Neural cell (in vitro differentiated cells): ENCODE measurements at regions not wholly inside any gene's neighbourhood (a gene's known extent, or its start where the extent isn't known, plus 50 kb on each side); places are given as distances from the start of the nearest gene placed in this dataset.
A peak's percentile ranks its signal among the peaks of the same experiment; 100 is the strongest.
"Not testable (repeated sequence)": the region's sequence is repeated elsewhere in the genome, so short reads cannot be mapped to it uniquely, and the experiment has no call there.

Experiments
- H2AFZ ChIP-seq: fragments of 200-600, 300-800 bp; sonication (generic), shearing (Covaris generic); 2 replicates; pipeline ENCODE4 v1.6.0; 2014; ENCODE audit warnings: low read depth, mild to moderate bottlenecking, antibody characterized with exemption, low read length, moderate library complexity
- H3F3A ChIP-seq: fragments of 200-600 bp; shearing (Covaris generic); 2 replicates; pipeline ENCODE4 v1.6.1; 2016; ENCODE audit warnings: mild to moderate bottlenecking, moderate library complexity, mixed read lengths, antibody characterized with exemption, low read length; ENCODE audit not compliant: insufficient read depth, poor library complexity, severe bottlenecking
- H3K27ac ChIP-seq: fragments of 200-600, 300-800 bp; sonication (generic), shearing (Covaris generic); 2 replicates; pipeline ENCODE4 v1.5.1; 2014; ENCODE audit warnings: mild to moderate bottlenecking, low read length, moderate library complexity
- H3K27me3 ChIP-seq: fragments of 300-800, 200-600 bp; sonication (generic), shearing (Covaris generic); 2 replicates; pipeline ENCODE4 v1.6.0; 2014; ENCODE audit warnings: mild to moderate bottlenecking, low read depth, low read length, moderate library complexity; ENCODE audit not compliant: insufficient read depth
- H3K36me3 ChIP-seq: fragments of 300-800, 200-600 bp; sonication (generic), shearing (Covaris generic); 2 replicates; pipeline ENCODE4 v1.5.1; 2014; ENCODE audit warnings: mild to moderate bottlenecking, antibody characterized with exemption, low read length, moderate library complexity; ENCODE audit not compliant: insufficient read depth
- H3K4me2 ChIP-seq: fragments of 300-800, 200-600 bp; sonication (generic), shearing (Covaris generic); 2 replicates; pipeline ENCODE4 v1.6.0; 2014; ENCODE audit warnings: mild to moderate bottlenecking, low read length
- H3K4me3 ChIP-seq: fragments of 300-800, 200-600 bp; sonication (generic), shearing (Covaris generic); 2 replicates; pipeline ENCODE4 v1.5.1; 2014; ENCODE audit warnings: mild to moderate bottlenecking, low read length, moderate library complexity
- H3K79me2 ChIP-seq: fragments of 200-600 bp; shearing (Covaris generic); replicated peaks from 2 replicates; pipeline ENCODE4 v1.6.0; 2014; ENCODE audit warnings: mild to moderate bottlenecking, low read length, moderate library complexity; ENCODE audit not compliant: insufficient read depth
- H3K9ac ChIP-seq: fragments of 300-800, 200-600 bp; sonication (generic), shearing (Covaris generic); 2 replicates; pipeline ENCODE4 v1.6.1; 2016; ENCODE audit warnings: mild to moderate bottlenecking, low read length, mixed read lengths
- H3K9me2 ChIP-seq: fragments of 200-600 bp; shearing (Covaris generic); 2 replicates; pipeline ENCODE4 v1.6.1; 2016; ENCODE audit warnings: mild to moderate bottlenecking, low read length, mixed read lengths; ENCODE audit not compliant: insufficient read depth
- H3K9me3 ChIP-seq: fragments of 200-600, 300-800 bp; sonication (generic), shearing (Covaris generic); 2 replicates; pipeline ENCODE4 v1.6.1; 2016; ENCODE audit warnings: mild to moderate bottlenecking, mixed run types, low read length, moderate library complexity, mixed read lengths
- H4K20me1 ChIP-seq: fragments of 200-600 bp; shearing (Covaris generic); 2 replicates; pipeline ENCODE4 v1.6.1; 2016; ENCODE audit warnings: mild to moderate bottlenecking, mixed run types; ENCODE audit not compliant: insufficient read depth
- EP300 ChIP-seq: fragments of 450-650 bp; conservative IDR thresholded peaks from 2 replicates; pipeline ENCODE4 v1.6.1; 2014; ENCODE audit warnings: antibody characterized with exemption, mild to moderate bottlenecking, moderate library complexity; ENCODE audit not compliant: poor library complexity, severe bottlenecking
- EZH2 ChIP-seq: fragments of 200-600, 300-800 bp; shearing (Covaris generic), sonication (generic); IDR thresholded peaks from 2 replicates; pipeline ENCODE4 v1.6.1; 2014; ENCODE audit warnings: antibody characterized with exemption, low read length, borderline replicate concordance, mild to moderate bottlenecking; ENCODE audit not compliant: insufficient read depth, poor library complexity, severe bottlenecking
- MXI1 ChIP-seq: fragments of 450-650 bp; conservative IDR thresholded peaks from 2 replicates; pipeline ENCODE4 v1.6.1; 2014; ENCODE audit warnings: antibody characterized with exemption, mild to moderate bottlenecking; ENCODE audit not compliant: poor library complexity, severe bottlenecking
- POLR2AphosphoS5 ChIP-seq: IDR thresholded peaks from 2 replicates; pipeline ENCODE4 v1.6.1; 2012
- RAD21 ChIP-seq: fragments of 450-650 bp; conservative IDR thresholded peaks from 2 replicates; pipeline ENCODE4 v1.6.1; 2014; ENCODE audit warnings: antibody characterized with exemption, mild to moderate bottlenecking, moderate library complexity
- REST ChIP-seq: IDR thresholded peaks from 2 replicates; pipeline ENCODE4 v1.6.1; 2012; ENCODE audit warnings: borderline replicate concordance
- SMC3 ChIP-seq: fragments of 450-650 bp; conservative IDR thresholded peaks from 2 replicates; pipeline ENCODE4 v1.6.1; 2014; ENCODE audit warnings: antibody characterized with exemption, mild to moderate bottlenecking, moderate library complexity; ENCODE audit not compliant: poor library complexity
- TAF1 ChIP-seq: IDR thresholded peaks from 2 replicates; pipeline ENCODE4 v1.6.1; 2012; ENCODE audit warnings: low read depth
- TF ChIP-seq, protein P1 (sequence below): fragments of 450-650 bp; IDR thresholded peaks from 2 replicates; pipeline ENCODE4 v1.5.1; 2014; ENCODE audit warnings: antibody characterized with exemption, mild to moderate bottlenecking, moderate library complexity; ENCODE audit not compliant: poor library complexity, severe bottlenecking

GRCh38 chr5:36505021-36505420 is 101.4 kb upstream of the SLC1A3 start:
- Histone ChIP-seq H3K27ac (no peak overlapping the region), H3K27me3 (no peaks in the 10 kb centered on the region), H3K9ac (no peak overlapping the region), H3K4me3 (no peak overlapping the region), H3K36me3 (no peaks in the 10 kb centered on the region), H3F3A (no peaks in the 10 kb centered on the region), H4K20me1 (no peaks in the 10 kb centered on the region), H3K9me2 (no peaks in the 10 kb centered on the region), H2AFZ (no peak overlapping the region), H3K4me2 (no peak overlapping the region), H3K79me2 (no peaks in the 10 kb centered on the region), H3K9me3 (no peaks in the 10 kb centered on the region)
- TF ChIP-seq MXI1 (no peak), POLR2AphosphoS5 (no peak), SMC3 (no peak), EZH2 (no peak), TAF1 (no peak), EP300 (no peak), REST (no peak), RAD21 (no peak)
- TF ChIP-seq, protein P1, sequence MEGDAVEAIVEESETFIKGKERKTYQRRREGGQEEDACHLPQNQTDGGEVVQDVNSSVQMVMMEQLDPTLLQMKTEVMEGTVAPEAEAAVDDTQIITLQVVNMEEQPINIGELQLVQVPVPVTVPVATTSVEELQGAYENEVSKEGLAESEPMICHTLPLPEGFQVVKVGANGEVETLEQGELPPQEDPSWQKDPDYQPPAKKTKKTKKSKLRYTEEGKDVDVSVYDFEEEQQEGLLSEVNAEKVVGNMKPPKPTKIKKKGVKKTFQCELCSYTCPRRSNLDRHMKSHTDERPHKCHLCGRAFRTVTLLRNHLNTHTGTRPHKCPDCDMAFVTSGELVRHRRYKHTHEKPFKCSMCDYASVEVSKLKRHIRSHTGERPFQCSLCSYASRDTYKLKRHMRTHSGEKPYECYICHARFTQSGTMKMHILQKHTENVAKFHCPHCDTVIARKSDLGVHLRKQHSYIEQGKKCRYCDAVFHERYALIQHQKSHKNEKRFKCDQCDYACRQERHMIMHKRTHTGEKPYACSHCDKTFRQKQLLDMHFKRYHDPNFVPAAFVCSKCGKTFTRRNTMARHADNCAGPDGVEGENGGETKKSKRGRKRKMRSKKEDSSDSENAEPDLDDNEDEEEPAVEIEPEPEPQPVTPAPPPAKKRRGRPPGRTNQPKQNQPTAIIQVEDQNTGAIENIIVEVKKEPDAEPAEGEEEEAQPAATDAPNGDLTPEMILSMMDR = no peak

DNA sequence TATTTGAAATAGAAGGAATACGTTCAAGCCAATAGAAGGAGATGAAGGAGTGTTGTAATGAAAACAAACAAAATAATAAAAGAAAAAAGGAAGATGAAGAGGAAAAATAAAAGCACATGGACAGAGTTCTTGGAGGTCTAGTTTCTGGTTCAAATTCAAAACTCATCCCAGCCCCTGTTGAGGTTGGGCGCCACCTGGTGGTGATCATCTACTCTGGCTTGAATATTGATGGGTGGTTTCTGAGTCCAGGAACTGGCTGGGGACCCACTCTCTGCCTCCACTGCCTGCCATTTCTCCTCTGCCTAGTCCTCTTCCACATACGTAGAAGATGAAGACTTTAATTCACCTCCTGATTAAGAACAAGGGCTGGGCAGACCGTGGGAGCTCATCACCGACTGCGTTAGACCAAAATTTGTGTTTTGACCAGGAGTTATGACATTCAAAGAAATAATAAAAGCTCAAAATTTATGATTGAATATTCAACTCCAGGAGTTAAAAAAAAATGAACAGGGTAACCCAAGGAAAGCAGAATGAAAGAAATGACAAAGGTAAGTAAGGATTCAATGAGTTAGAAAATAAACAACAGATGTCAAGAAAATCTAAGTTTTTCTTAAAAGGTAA is 99.0 kb upstream of the SLC1A3 start:
- Histone ChIP-seq H3K79me2 (no peaks in the 10 kb centered on the region), H3K4me2 (no peak overlapping the region), H3K27me3 (no peaks in the 10 kb centered on the region), H3K4me3 (no peak overlapping the region), H3K9me2 (no peaks in the 10 kb centered on the region), H3K9ac (no peak overlapping the region), H3F3A (no peaks in the 10 kb centered on the region), H3K9me3 (no peaks in the 10 kb centered on the region), H3K36me3 (no peaks in the 10 kb centered on the region), H2AFZ (no peak overlapping the region), H4K20me1 (no peaks in the 10 kb centered on the region), H3K27ac (no peak overlapping the region)
- TF ChIP-seq EZH2 = no peak
- no peak for TF ChIP-seq MXI1
- TF ChIP-seq REST = no peak
- TF ChIP-seq RAD21 = peak; percentile 56
- TF ChIP-seq EP300 = no peak
- peak; percentile 70 for TF ChIP-seq SMC3
- no peak for TF ChIP-seq TAF1
- no peak for TF ChIP-seq POLR2AphosphoS5
- TF ChIP-seq, protein P1 = peak; percentile 55

GRCh38 chr5:36508331-36508730 is 98.1 kb upstream of the SLC1A3 start:
- not testable (repeated sequence) for H3K79me2 ChIP-seq, H3K9me2 ChIP-seq, H4K20me1 ChIP-seq, H2AFZ ChIP-seq, H3K27ac ChIP-seq, H3K9me3 ChIP-seq, H3K4me2 ChIP-seq, H3F3A ChIP-seq, H3K4me3 ChIP-seq, H3K27me3 ChIP-seq, H3K9ac ChIP-seq, H3K36me3 ChIP-seq
